ENCODE measurements at regions not wholly inside any gene's neighbourhood (a gene's known extent, or its start where the extent isn't known, plus 50 kb on each side); places are given as distances from the start of the nearest gene placed in this dataset.

GRCh38 chr5:91235271-91235694, 147.8 kb downstream of the ARRDC3 start:
- DNase-seq, result no peak

- DNase-seq, result no peak
These were observed 150.6 kb downstream of the ARRDC3 start for GRCh38 chr5:91232523-91232922.

GRCh38 chr5:91229031-91229727, 153.9 kb downstream of the ARRDC3 start:
- DNase-seq, result no peak

GRCh38 chr5:91228188-91228587, 154.9 kb downstream of the ARRDC3 start:
- no peak for DNase-seq

GRCh38 chr5:91225848-91226686, 157.1 kb downstream of the ARRDC3 start:
- peak; percentile 1 to 46 (median 19) for DNase-seq

GRCh38 chr5:91224969-91225368, 158.1 kb downstream of the ARRDC3 start:
- DNase-seq, result no peak

GRCh38 chr5:91224456-91224855, 158.7 kb downstream of the ARRDC3 start:
- DNase-seq, result no peak

- no peak for DNase-seq
These were observed 159.2 kb downstream of the ARRDC3 start for GRCh38 chr5:91223886-91224285.

GRCh38 chr5:91222482-91222881, 160.6 kb downstream of the ARRDC3 start:
- DNase-seq, result no peak

- no peak for DNase-seq
These were observed 161.2 kb downstream of the ARRDC3 start for GRCh38 chr5:91221917-91222316.

- peak in 1 of 4 experiments; percentile 2 for DNase-seq
These were observed 163.2 kb downstream of the ARRDC3 start for GRCh38 chr5:91219803-91220371.

- no peak for DNase-seq
These were observed 163.9 kb downstream of the ARRDC3 start for GRCh38 chr5:91219091-91219802.

- DNase-seq, result no peak
These were observed 165.3 kb downstream of the ARRDC3 start for GRCh38 chr5:91217859-91218258.

GRCh38 chr5:91214571-91214970, 168.5 kb downstream of the ARRDC3 start:
- no peak for DNase-seq
